GM12878 (cell line): ENCODE measurements at regions not wholly inside any gene's neighbourhood (a gene's known extent, or its start where the extent isn't known, plus 50 kb on each side); places are given as distances from the start of the nearest gene placed in this dataset.

Source experiments
- ATAC-seq: fragments of 200-7000 bp; cut with Tn5 transposase; 3 replicates; pipeline ENCODE4 v1.9.1; 2020; ENCODE audit warnings: mild to moderate bottlenecking, moderate library complexity
- BruUV-seq: library from RNA; stranded (reverse); fragments of 400-500 nt; replicated peaks from 2 replicates; lab custom pipeline; 2021; lab: Mats Ljungman, UMichigan
- CTCF ChIA-PET: fragments of 300-600 bp; sonication (Branson Sonifier 250); formaldehyde crosslinking; extraction: SDS; loops from one replicate; lab custom pipeline; 2021; ENCODE audit warnings: inconsistent platforms; lab: Yijun Ruan, JAX
- POLR2A ChIA-PET: fragments of 350-600 bp; formaldehyde crosslinking; extraction: SDS; loops from one replicate; lab custom pipeline; 2021; ENCODE audit warnings: inconsistent platforms; lab: Charles Lee
- RAD21 ChIA-PET: fragments of 300-600 bp; sonication (Branson Sonifier 250); formaldehyde crosslinking; loops from one replicate; lab custom pipeline; 2023; ENCODE audit warnings: antibody characterized with exemption; ENCODE audit not compliant: unreplicated experiment; lab: Charles Lee
- SMC1A ChIA-PET: fragments of 300-600 bp; sonication (Branson Sonifier 250); formaldehyde crosslinking; loops from one replicate; lab custom pipeline; 2023; ENCODE audit not compliant: unreplicated experiment, uncharacterized antibody; lab: Charles Lee
- DNase-seq: peaks from one replicate; pipeline ENCODE4 v3.0.0-alpha.2; 2011; ENCODE audit warnings: low read depth, low spot score
- FAIRE-seq: peaks from 3 replicates; lab custom pipeline; 2011; peaks lifted over from hg19 to GRCh38; lab: Jason Lieb, UNC
- H2AFZ ChIP-seq: 2 replicates; pipeline ENCODE4 v1.6.0; 2011; ENCODE audit warnings: low read depth, low read length, control low read depth; ENCODE audit not compliant: control insufficient read depth
- H3K27ac ChIP-seq: 2 replicates; pipeline ENCODE4 v1.5.1; 2011; ENCODE audit warnings: control low read depth; ENCODE audit not compliant: control insufficient read depth, insufficient read depth
- H3K27me3 ChIP-seq, 2 experiments: replicated peaks in 1 of 2; 2 replicates each; pipeline versions ENCODE4 v1.6.0 to v1.6.1; 2011; ENCODE audit warnings: low read length in 1 of 2; ENCODE audit not compliant: control insufficient read depth in 2 of 2, insufficient read depth in 2 of 2
- H3K36me3 ChIP-seq, 2 experiments: 2 replicates each; pipeline ENCODE4 v1.5.1; 2011; ENCODE audit warnings: low read length in 1 of 2; ENCODE audit not compliant: control insufficient read depth in 2 of 2, insufficient read depth in 2 of 2
- H3K4me1 ChIP-seq: 2 replicates; pipeline ENCODE4 v1.6.1; 2011; ENCODE audit warnings: mild to moderate bottlenecking, low read length, moderate library complexity, mixed read lengths; ENCODE audit not compliant: control insufficient read depth, insufficient read depth
- H3K4me2 ChIP-seq: 2 replicates; pipeline ENCODE4 v1.6.0; 2011; ENCODE audit warnings: control low read depth; ENCODE audit not compliant: control insufficient read depth, insufficient read depth
- H3K4me3 ChIP-seq: fragments of 200-600 bp; sonication (generic); 2 replicates; pipeline ENCODE4 v1.5.1; 2016
- H3K79me2 ChIP-seq: 2 replicates; pipeline ENCODE4 v1.6.0; 2011; ENCODE audit warnings: low read length; ENCODE audit not compliant: control insufficient read depth, insufficient read depth
- H3K9ac ChIP-seq: 2 replicates; pipeline ENCODE4 v1.8.0; 2011; ENCODE audit warnings: low read length, control low read depth, mixed read lengths; ENCODE audit not compliant: control insufficient read depth, insufficient read depth
- H3K9me3 ChIP-seq: replicated peaks from 3 replicates; pipeline ENCODE4 v1.5.1; 2011; ENCODE audit warnings: mild to moderate bottlenecking, low read length; ENCODE audit not compliant: control insufficient read depth, insufficient read depth
- H4K20me1 ChIP-seq: 2 replicates; pipeline ENCODE4 v1.6.0; 2011; ENCODE audit not compliant: control insufficient read depth, insufficient read depth
- BACH1 ChIP-seq: fragments of 450-650 bp; IDR thresholded peaks from 2 replicates; pipeline ENCODE4 v1.6.1; 2017; ENCODE audit warnings: mild to moderate bottlenecking, borderline replicate concordance
- BCL11A ChIP-seq: IDR thresholded peaks from 2 replicates; pipeline ENCODE4 v1.6.1; 2011; ENCODE audit warnings: low read depth, low read length
- NBN ChIP-seq: fragments of 450-650 bp; IDR thresholded peaks from 2 replicates; pipeline ENCODE4 v1.6.1; 2016
- NR2C1 ChIP-seq: fragments of 450-650 bp; IDR thresholded peaks from 2 replicates; pipeline ENCODE4 v1.6.1; 2017; ENCODE audit warnings: antibody characterized with exemption, mild to moderate bottlenecking, moderate library complexity
- RELA ChIP-seq: fragments of 450-650 bp; IDR thresholded peaks from 2 replicates; pipeline ENCODE4 v1.8.0; 2014; ENCODE audit warnings: borderline replicate concordance; ENCODE audit not compliant: partially characterized antibody
- SP1 ChIP-seq: IDR thresholded peaks from one replicate; pipeline ENCODE4 v1.6.1; 2011; ENCODE audit warnings: low read depth, low read length
- WGBS: methylation state at CpG from one replicate; pipeline ENCODE4 v1.1.6; 2016; ENCODE audit warnings: low lambda C conversion rate; ENCODE audit not compliant: insufficient replicate concordance, insufficient coverage; ENCODE audit errors: missing lambda C conversion rate; 5-methylcytosine and 5-hydroxymethylcytosine counted together
- in situ Hi-C: fragments of 300-500 bp; cut with MboI; formaldehyde crosslinking; loops from 9 replicates; pipeline ENCODE4 v1.14.3; 2018; ENCODE audit warnings: mixed read lengths
- intact Hi-C: fragments of 100-400 bp; cut with micrococcal nuclease; formaldehyde crosslinking; loops from one replicate; pipeline ENCODE4 v1.14.2; 2022; ENCODE audit not compliant: unreplicated experiment
- TF ChIP-seq, protein P1 (sequence below): fragments of 450-650 bp; IDR thresholded peaks from 2 replicates; pipeline ENCODE4 v1.6.1; 2016; ENCODE audit warnings: mild to moderate bottlenecking, moderate library complexity, borderline replicate concordance
- TF ChIP-seq, protein P2 (sequence below): IDR thresholded peaks from 2 replicates; pipeline ENCODE4 v1.6.1; 2011; ENCODE audit warnings: low read depth, mild to moderate bottlenecking, low read length, moderate library complexity, borderline replicate concordance; ENCODE audit errors: extremely low read depth

DNA sequence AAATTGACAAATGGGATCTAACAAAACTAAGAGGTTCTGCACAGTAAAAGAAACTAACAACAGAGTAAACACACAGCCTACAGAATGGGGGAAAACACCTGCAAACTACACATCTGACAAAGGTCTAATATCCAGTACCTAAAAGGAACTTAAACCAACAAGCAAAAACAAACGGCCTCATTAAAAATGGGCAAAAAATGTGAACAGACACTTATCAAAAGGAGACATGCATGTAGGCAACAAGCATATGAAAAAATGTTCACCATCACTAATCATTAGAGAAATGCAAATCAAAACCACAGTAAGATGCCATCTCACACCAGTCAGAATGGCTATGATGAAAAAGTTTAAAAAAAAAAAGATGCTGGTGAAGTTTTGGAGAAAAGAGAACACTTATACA is 197.4 kb downstream of the KBTBD2 start:
- ChIA-PET RAD21 (no interaction called here), SMC1A (interaction anchor here (2.7 kb wide), 1 partner anchor 414 kb away, joined by 11 read pairs; no protein-coding TSS in a partner anchor)
- no peaks in the 10 kb centered on the region for H4K20me1 ChIP-seq
- H2AFZ ChIP-seq: no peak overlapping the region
- no peak overlapping the region for H3K9ac ChIP-seq
- in situ Hi-C loops: loop anchor here (10.0 kb wide), 2 partner anchors 361 to 411 kb away; partner anchors contain the start of gene RP9
- no peaks in the 10 kb centered on the region for H3K36me3 ChIP-seq
- ATAC-seq (no peak), DNase-seq (no peak)
- no peaks in the 10 kb centered on the region for H3K79me2 ChIP-seq
- no TSS peak for BruUV-seq
- H3K4me1 ChIP-seq: 0 out of 2 replicates have a peak, but pooled peaks cover 3% of the 10 kb centered on the region
- no peak overlapping the region for H3K4me3 ChIP-seq
- H3K4me2 ChIP-seq: no peak overlapping the region
- TF ChIP-seq SP1 (no peak), NR2C1 (no peak), BCL11A (no peak), RELA (no peak), BACH1 (no peak), NBN (no peak)
- TF ChIP-seq, protein P1, sequence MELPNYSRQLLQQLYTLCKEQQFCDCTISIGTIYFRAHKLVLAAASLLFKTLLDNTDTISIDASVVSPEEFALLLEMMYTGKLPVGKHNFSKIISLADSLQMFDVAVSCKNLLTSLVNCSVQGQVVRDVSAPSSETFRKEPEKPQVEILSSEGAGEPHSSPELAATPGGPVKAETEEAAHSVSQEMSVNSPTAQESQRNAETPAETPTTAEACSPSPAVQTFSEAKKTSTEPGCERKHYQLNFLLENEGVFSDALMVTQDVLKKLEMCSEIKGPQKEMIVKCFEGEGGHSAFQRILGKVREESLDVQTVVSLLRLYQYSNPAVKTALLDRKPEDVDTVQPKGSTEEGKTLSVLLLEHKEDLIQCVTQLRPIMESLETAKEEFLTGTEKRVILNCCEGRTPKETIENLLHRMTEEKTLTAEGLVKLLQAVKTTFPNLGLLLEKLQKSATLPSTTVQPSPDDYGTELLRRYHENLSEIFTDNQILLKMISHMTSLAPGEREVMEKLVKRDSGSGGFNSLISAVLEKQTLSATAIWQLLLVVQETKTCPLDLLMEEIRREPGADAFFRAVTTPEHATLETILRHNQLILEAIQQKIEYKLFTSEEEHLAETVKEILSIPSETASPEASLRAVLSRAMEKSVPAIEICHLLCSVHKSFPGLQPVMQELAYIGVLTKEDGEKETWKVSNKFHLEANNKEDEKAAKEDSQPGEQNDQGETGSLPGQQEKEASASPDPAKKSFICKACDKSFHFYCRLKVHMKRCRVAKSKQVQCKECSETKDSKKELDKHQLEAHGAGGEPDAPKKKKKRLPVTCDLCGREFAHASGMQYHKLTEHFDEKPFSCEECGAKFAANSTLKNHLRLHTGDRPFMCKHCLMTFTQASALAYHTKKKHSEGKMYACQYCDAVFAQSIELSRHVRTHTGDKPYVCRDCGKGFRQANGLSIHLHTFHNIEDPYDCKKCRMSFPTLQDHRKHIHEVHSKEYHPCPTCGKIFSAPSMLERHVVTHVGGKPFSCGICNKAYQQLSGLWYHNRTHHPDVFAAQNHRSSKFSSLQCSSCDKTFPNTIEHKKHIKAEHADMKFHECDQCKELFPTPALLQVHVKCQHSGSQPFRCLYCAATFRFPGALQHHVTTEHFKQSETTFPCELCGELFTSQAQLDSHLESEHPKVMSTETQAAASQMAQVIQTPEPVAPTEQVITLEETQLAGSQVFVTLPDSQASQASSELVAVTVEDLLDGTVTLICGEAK: no peak
- TF ChIP-seq, protein P2, sequence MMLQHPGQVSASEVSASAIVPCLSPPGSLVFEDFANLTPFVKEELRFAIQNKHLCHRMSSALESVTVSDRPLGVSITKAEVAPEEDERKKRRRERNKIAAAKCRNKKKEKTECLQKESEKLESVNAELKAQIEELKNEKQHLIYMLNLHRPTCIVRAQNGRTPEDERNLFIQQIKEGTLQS: no peak
- TF ChIP-seq, all 136 proteins: peak for 0
- H3K27me3 ChIP-seq: no peaks in the 10 kb centered on the region
- intact Hi-C loops: loop anchor here (5.0 kb wide), 1 partner anchor 358 kb away; no protein-coding TSS in a partner anchor
- ChIA-PET POLR2A (no interaction called here), CTCF (interaction anchor here (1.1 to 1.3 kb wide), 2 partner anchors 356 to 414 kb away, joined by 3 read pairs; no protein-coding TSS in a partner anchor)
- 57% methylated on average over 1 of the region's 1 CpG for WGBS
- FAIRE-seq: no peak
- H3K27ac ChIP-seq: no peak overlapping the region
- no peaks in the 10 kb centered on the region for H3K9me3 ChIP-seq
